ENCODE measurements at regions not wholly inside any gene's neighbourhood (a gene's known extent, or its start where the extent isn't known, plus 50 kb on each side); places are given as distances from the start of the nearest gene placed in this dataset.

- ChIA-PET POLR2A (no interaction called here), CTCF (interaction anchor here (0.6 to 1.1 kb wide), 4 partner anchors 9 to 186 kb away, joined by 3 read pairs; no protein-coding TSS in a partner anchor)
- Histone ChIP-seq H3K4me1 (ENCODE audit: control insufficient read depth in 2 of 2, insufficient read depth in 2 of 2, low read length in 2 of 2) (peaks cover 10 to 15% of the 10 kb centered on the region in 2 donors), H3K79me2 (ENCODE audit: control insufficient read depth, insufficient read depth, low read length) (no peaks in the 10 kb centered on the region), H3K4me2 (replicated peaks; ENCODE audit: low read depth, low read length, poor library complexity, severe bottlenecking) (peak overlapping the region; percentile 31), H3K4me3 (ENCODE audit: control extremely low read depth in 1 of 5, extremely low read depth in 1 of 5, insufficient read depth in 1 of 5, low read depth in 2 of 5, low read length in 4 of 5) (no peak overlapping the region), H3K36me3 (replicated peaks in 1 of 2; ENCODE audit: control extremely low read depth in 1 of 2, control insufficient read depth in 1 of 2, extremely low read depth in 1 of 2, insufficient read depth in 2 of 2, low read length in 1 of 2) (no peaks in the 10 kb centered on the region), H3K9ac (ENCODE audit: low read length) (no peak overlapping the region), H2AFZ (ENCODE audit: insufficient read depth, low read depth, low read length, poor library complexity, severe bottlenecking) (peak overlapping the region; percentile 46), H3K9me3 (ENCODE audit: control extremely low read depth in 1 of 3, control insufficient read depth in 2 of 3, insufficient read depth in 1 of 3, low read length in 2 of 3) (peaks cover 0 to 1% (median 0%) of the 10 kb centered on the region in 3 donors), H3K27me3 (replicated peaks in 1 of 4; ENCODE audit: control extremely low read depth in 1 of 4, control insufficient read depth in 3 of 4, insufficient read depth in 4 of 4, low read length in 3 of 4) (no peaks in the 10 kb centered on the region), H4K20me1 (ENCODE audit: control insufficient read depth, insufficient read depth, low read length, poor library complexity, severe bottlenecking) (no peaks in the 10 kb centered on the region), H3K27ac (ENCODE audit: low read length in 2 of 2) (no peak overlapping the region)
- no peak for TF ChIP-seq CTCF (IDR thresholded peaks at IDR 0.05)
- no peak for TF ChIP-seq EZH2 (IDR thresholded peaks at IDR 0.05; ENCODE audit: borderline replicate concordance, insufficient read depth, low read depth, low read length, poor library complexity, severe bottlenecking)
- intact Hi-C loops (cut with micrococcal nuclease): no loop called here
- no peak overlapping the region for H3K27ac Mint-ChIP-seq
- WGBS (ENCODE audit: insufficient coverage): 27% methylated on average over 3 of the region's 6 CpGs
- H3K9me3 Mint-ChIP-seq (ENCODE audit: insufficient read depth): no peaks in the 10 kb centered on the region
- no peak for DNase-seq
- H3K4me1 Mint-ChIP-seq: peaks cover 18% of the 10 kb centered on the region
- no peak overlapping the region for H3K4me3 Mint-ChIP-seq
- no peak for ATAC-seq (ENCODE audit: low read depth)
- no peaks in the 10 kb centered on the region for H3K27me3 Mint-ChIP-seq
Observed at GRCh38 chr2:12313445-12314126, 403.1 kb upstream of the TRIB2 start.

- H3K27ac Mint-ChIP-seq: no peak overlapping the region
- no peaks in the 10 kb centered on the region for H3K9me3 Mint-ChIP-seq (ENCODE audit: insufficient read depth)
- H3K4me2 ChIP-seq (replicated peaks; ENCODE audit: low read depth, low read length, poor library complexity, severe bottlenecking): peak overlapping the region; percentile 31
- ChIA-PET CTCF (interaction anchor here (1.0 to 1.1 kb wide), 3 partner anchors 10 to 15 kb away, joined by 3 read pairs; no protein-coding TSS in a partner anchor), POLR2A (no interaction called here)
- intact Hi-C loops (cut with micrococcal nuclease): no loop called here
- ATAC-seq (ENCODE audit: low read depth) (no peak), DNase-seq (peak; percentile 12)
- H4K20me1 ChIP-seq (ENCODE audit: control insufficient read depth, insufficient read depth, low read length, poor library complexity, severe bottlenecking): no peaks in the 10 kb centered on the region
- H3K4me1 Mint-ChIP-seq: peaks cover 22% of the 10 kb centered on the region
- peak overlapping the region; percentile 46 for H2AFZ ChIP-seq (ENCODE audit: insufficient read depth, low read depth, low read length, poor library complexity, severe bottlenecking)
- H3K4me3 ChIP-seq (ENCODE audit: control extremely low read depth in 1 of 5, extremely low read depth in 1 of 5, insufficient read depth in 1 of 5, low read depth in 2 of 5, low read length in 4 of 5): no peak overlapping the region
- peaks cover 0 to 1% (median 0%) of the 10 kb centered on the region in 3 donors for H3K9me3 ChIP-seq (ENCODE audit: control extremely low read depth in 1 of 3, control insufficient read depth in 2 of 3, insufficient read depth in 1 of 3, low read length in 2 of 3)
- peaks cover 10 to 15% of the 10 kb centered on the region in 2 donors for H3K4me1 ChIP-seq (ENCODE audit: control insufficient read depth in 2 of 2, insufficient read depth in 2 of 2, low read length in 2 of 2)
- H3K4me3 Mint-ChIP-seq: peak overlapping the region; percentile 13
- no peaks in the 10 kb centered on the region for H3K36me3 ChIP-seq (replicated peaks in 1 of 2; ENCODE audit: control extremely low read depth in 1 of 2, control insufficient read depth in 1 of 2, extremely low read depth in 1 of 2, insufficient read depth in 2 of 2, low read length in 1 of 2)
- no peaks in the 10 kb centered on the region for H3K27me3 ChIP-seq (replicated peaks in 1 of 4; ENCODE audit: control extremely low read depth in 1 of 4, control insufficient read depth in 3 of 4, insufficient read depth in 4 of 4, low read length in 3 of 4)
- H3K27ac ChIP-seq (ENCODE audit: low read length in 2 of 2): no peak overlapping the region
- no peaks in the 10 kb centered on the region for H3K79me2 ChIP-seq (ENCODE audit: control insufficient read depth, insufficient read depth, low read length)
- H3K9ac ChIP-seq (ENCODE audit: low read length): peak overlapping the region; percentile 7
- TF ChIP-seq EZH2 (IDR thresholded peaks at IDR 0.05; ENCODE audit: borderline replicate concordance, insufficient read depth, low read depth, low read length, poor library complexity, severe bottlenecking): no peak
- TF ChIP-seq CTCF (IDR thresholded peaks at IDR 0.05): no peak
- H3K27me3 Mint-ChIP-seq: no peaks in the 10 kb centered on the region
- 54% methylated on average over 3 of the region's 8 CpGs for WGBS (ENCODE audit: insufficient coverage)
Observed at GRCh38 chr2:12314127-12314760, 402.5 kb upstream of the TRIB2 start.

Data from B cell (primary cell).